ENCODE measurements at regions not wholly inside any gene's neighbourhood (a gene's known extent, or its start where the extent isn't known, plus 50 kb on each side); places are given as distances from the start of the nearest gene placed in this dataset.

DNA sequence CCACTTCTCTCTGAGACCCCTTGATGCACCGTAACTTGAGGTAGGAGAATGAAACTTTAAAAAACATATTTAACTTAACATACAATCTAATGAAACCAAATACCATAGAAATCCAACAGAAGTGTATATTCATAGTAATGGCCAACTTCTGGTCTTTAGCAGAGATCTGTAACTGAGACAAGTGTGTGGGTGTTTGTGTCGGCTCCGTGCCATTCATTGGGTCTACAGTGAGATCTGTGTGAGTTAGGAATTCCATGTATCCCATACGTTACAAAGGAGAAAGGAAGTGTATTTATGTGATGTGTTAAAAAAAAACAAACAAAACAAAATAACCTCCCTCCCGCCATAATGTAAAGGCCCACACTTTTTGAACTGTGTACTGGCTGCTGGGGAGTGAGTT is 348.0 kb upstream of the NR3C2 start:
- Histone ChIP-seq H3K4me1 (ENCODE audit: control extremely low read depth in 1 of 4, control insufficient read depth in 4 of 4, insufficient read depth in 4 of 4, low read length in 3 of 4) (no peaks in the 10 kb centered on the region), H3K4me3 (ENCODE audit: control insufficient read depth in 1 of 7, extremely low read depth in 1 of 7, insufficient read depth in 4 of 7, low read depth in 2 of 7, low read length in 6 of 7) (no peak overlapping the region), H3K36me3 (ENCODE audit: control insufficient read depth in 4 of 4, insufficient read depth in 4 of 4, low read length in 3 of 4) (no peaks in the 10 kb centered on the region), H3K9me3 (ENCODE audit: control extremely low read depth in 1 of 5, control insufficient read depth in 4 of 5, insufficient read depth in 2 of 5, low read depth in 1 of 5, low read length in 4 of 5) (no peaks in the 10 kb centered on the region), H3K27me3 (replicated peaks in 2 of 5; ENCODE audit: control insufficient read depth in 4 of 5, insufficient read depth in 5 of 5, low read length in 4 of 5) (no peaks in the 10 kb centered on the region), H3K27ac (ENCODE audit: insufficient read depth in 1 of 2, low read depth in 1 of 2, low read length in 2 of 2, poor library complexity in 1 of 2, severe bottlenecking in 2 of 2) (no peak overlapping the region)
- WGBS (ENCODE audit: insufficient coverage): no CpG with 5 or more reads among the region's 5 CpGs
- CTCF ChIA-PET: no interaction called here
- POLR2A ChIA-PET: no interaction called here
- no peak for DNase-seq

- CTCF ChIA-PET: no interaction called here
- WGBS (ENCODE audit: insufficient coverage): 88% methylated on average over 2 of the region's 2 CpGs
- DNase-seq: no peak
- Histone ChIP-seq H3K4me3 (ENCODE audit: control insufficient read depth in 1 of 7, extremely low read depth in 1 of 7, insufficient read depth in 4 of 7, low read depth in 2 of 7, low read length in 6 of 7) (no peak overlapping the region), H3K27ac (ENCODE audit: insufficient read depth in 1 of 2, low read depth in 1 of 2, low read length in 2 of 2, poor library complexity in 1 of 2, severe bottlenecking in 2 of 2) (no peak overlapping the region), H3K27me3 (replicated peaks in 2 of 5; ENCODE audit: control insufficient read depth in 4 of 5, insufficient read depth in 5 of 5, low read length in 4 of 5) (no peaks in the 10 kb centered on the region), H3K9me3 (ENCODE audit: control extremely low read depth in 1 of 5, control insufficient read depth in 4 of 5, insufficient read depth in 2 of 5, low read depth in 1 of 5, low read length in 4 of 5) (no peaks in the 10 kb centered on the region), H3K4me1 (ENCODE audit: control extremely low read depth in 1 of 4, control insufficient read depth in 4 of 4, insufficient read depth in 4 of 4, low read length in 3 of 4) (no peaks in the 10 kb centered on the region), H3K36me3 (ENCODE audit: control insufficient read depth in 4 of 4, insufficient read depth in 4 of 4, low read length in 3 of 4) (no peaks in the 10 kb centered on the region)
- POLR2A ChIA-PET: no interaction called here
These were observed 345.7 kb upstream of the NR3C2 start for GRCh38 chr4:148787831-148788477.

- no peak for DNase-seq
- Histone ChIP-seq H3K9me3 (ENCODE audit: control extremely low read depth in 1 of 5, control insufficient read depth in 4 of 5, insufficient read depth in 2 of 5, low read depth in 1 of 5, low read length in 4 of 5) (no peaks in the 10 kb centered on the region), H3K4me3 (ENCODE audit: control insufficient read depth in 1 of 7, extremely low read depth in 1 of 7, insufficient read depth in 4 of 7, low read depth in 2 of 7, low read length in 6 of 7) (no peak overlapping the region), H3K4me1 (ENCODE audit: control extremely low read depth in 1 of 4, control insufficient read depth in 4 of 4, insufficient read depth in 4 of 4, low read length in 3 of 4) (no peaks in the 10 kb centered on the region), H3K27me3 (replicated peaks in 2 of 5; ENCODE audit: control insufficient read depth in 4 of 5, insufficient read depth in 5 of 5, low read length in 4 of 5) (no peaks in the 10 kb centered on the region), H3K27ac (ENCODE audit: insufficient read depth in 1 of 2, low read depth in 1 of 2, low read length in 2 of 2, poor library complexity in 1 of 2, severe bottlenecking in 2 of 2) (no peak overlapping the region), H3K36me3 (ENCODE audit: control insufficient read depth in 4 of 4, insufficient read depth in 4 of 4, low read length in 3 of 4) (no peaks in the 10 kb centered on the region)
- ChIA-PET CTCF (no interaction called here), POLR2A (no interaction called here)
- WGBS (ENCODE audit: insufficient coverage): no CpG with 5 or more reads among the region's 2 CpGs
These were observed 345.1 kb upstream of the NR3C2 start for GRCh38 chr4:148787285-148787684.

DNA sequence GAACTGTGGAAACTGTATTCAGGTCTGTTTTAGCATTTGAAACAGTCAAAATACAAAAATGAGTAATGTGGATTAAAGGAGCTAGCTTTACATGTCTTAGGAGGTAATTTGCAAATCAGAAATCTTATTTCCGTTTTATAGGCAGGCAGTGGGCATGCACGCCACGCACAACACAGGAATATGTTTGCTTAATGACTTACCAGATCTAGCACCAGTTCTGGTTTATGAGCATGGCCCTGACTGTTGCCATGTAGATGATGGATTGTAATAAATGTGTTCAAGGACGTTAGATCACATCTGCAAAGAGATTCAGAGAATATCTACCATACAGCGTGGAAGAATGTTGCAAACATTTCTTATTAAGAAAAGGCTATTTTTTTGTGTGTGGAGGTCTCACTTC is 344.5 kb upstream of the NR3C2 start:
- CTCF ChIA-PET: interaction anchor here (0.7 kb wide), 1 partner anchor 9 kb away, joined by 3 read pairs; no protein-coding TSS in a partner anchor

GRCh38 chr4:148782284-148782683 is 340.1 kb upstream of the NR3C2 start:
- ChIA-PET POLR2A (no interaction called here), CTCF (no interaction called here)
- H3K36me3 ChIP-seq (ENCODE audit: control insufficient read depth in 4 of 4, insufficient read depth in 4 of 4, low read length in 3 of 4): no peaks in the 10 kb centered on the region
- no peaks in the 10 kb centered on the region for H3K9me3 ChIP-seq (ENCODE audit: control extremely low read depth in 1 of 5, control insufficient read depth in 4 of 5, insufficient read depth in 2 of 5, low read depth in 1 of 5, low read length in 4 of 5)
- H3K27me3 ChIP-seq (replicated peaks in 2 of 5; ENCODE audit: control insufficient read depth in 4 of 5, insufficient read depth in 5 of 5, low read length in 4 of 5): no peaks in the 10 kb centered on the region
- H3K4me1 ChIP-seq (ENCODE audit: control extremely low read depth in 1 of 4, control insufficient read depth in 4 of 4, insufficient read depth in 4 of 4, low read length in 3 of 4): no peaks in the 10 kb centered on the region
- DNase-seq: no peak
- WGBS (ENCODE audit: insufficient coverage): 93% methylated on average over 4 of the region's 4 CpGs
- H3K4me3 ChIP-seq (ENCODE audit: control insufficient read depth in 1 of 7, extremely low read depth in 1 of 7, insufficient read depth in 4 of 7, low read depth in 2 of 7, low read length in 6 of 7): no peak overlapping the region
- H3K27ac ChIP-seq (ENCODE audit: insufficient read depth in 1 of 2, low read depth in 1 of 2, low read length in 2 of 2, poor library complexity in 1 of 2, severe bottlenecking in 2 of 2): no peak overlapping the region

More for the DNA sequence above, 344.5 kb upstream of the NR3C2 start:
- H3K27me3 ChIP-seq (replicated peaks in 2 of 5; ENCODE audit: control insufficient read depth in 4 of 5, insufficient read depth in 5 of 5, low read length in 4 of 5): no peaks in the 10 kb centered on the region
- no peak for DNase-seq
- no peak overlapping the region for H3K27ac ChIP-seq (ENCODE audit: insufficient read depth in 1 of 2, low read depth in 1 of 2, low read length in 2 of 2, poor library complexity in 1 of 2, severe bottlenecking in 2 of 2)
- H3K9me3 ChIP-seq (ENCODE audit: control extremely low read depth in 1 of 5, control insufficient read depth in 4 of 5, insufficient read depth in 2 of 5, low read depth in 1 of 5, low read length in 4 of 5): no peaks in the 10 kb centered on the region
- no peaks in the 10 kb centered on the region for H3K36me3 ChIP-seq (ENCODE audit: control insufficient read depth in 4 of 4, insufficient read depth in 4 of 4, low read length in 3 of 4)
- POLR2A ChIA-PET: no interaction called here
- H3K4me1 ChIP-seq (ENCODE audit: control extremely low read depth in 1 of 4, control insufficient read depth in 4 of 4, insufficient read depth in 4 of 4, low read length in 3 of 4): no peaks in the 10 kb centered on the region
- H3K4me3 ChIP-seq (ENCODE audit: control insufficient read depth in 1 of 7, extremely low read depth in 1 of 7, insufficient read depth in 4 of 7, low read depth in 2 of 7, low read length in 6 of 7): no peak overlapping the region
- 100% methylated on average over 3 of the region's 5 CpGs for WGBS (ENCODE audit: insufficient coverage)

DNA sequence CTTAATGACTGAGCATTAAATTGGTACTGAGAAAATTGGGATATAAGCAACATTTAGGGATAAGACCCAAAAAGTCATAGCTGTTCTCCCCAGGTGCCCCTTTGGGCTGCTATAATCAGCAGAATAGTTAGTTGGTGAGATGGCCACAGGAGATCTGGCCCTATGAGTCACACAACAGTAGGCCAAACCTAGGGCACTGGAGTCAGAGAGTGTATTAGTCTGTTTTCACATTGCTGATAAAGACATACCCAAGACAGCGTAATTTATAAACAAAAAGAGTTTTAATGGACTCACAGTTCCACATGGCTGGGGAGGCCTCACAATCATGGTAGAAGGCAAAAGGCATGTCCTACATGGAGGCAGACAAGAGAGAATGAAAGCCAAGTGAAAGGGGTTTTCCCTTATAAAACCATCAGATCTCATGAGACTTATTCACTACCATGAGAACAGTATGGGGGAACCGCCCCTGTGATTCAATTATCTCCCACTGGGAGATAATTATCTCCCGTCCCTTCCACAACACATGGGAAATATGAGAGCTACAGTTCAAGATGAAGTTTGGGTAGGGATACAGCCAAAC is 338.3 kb upstream of the NR3C2 start:
- CTCF ChIA-PET: no interaction called here
- 100% methylated on average over 1 of the region's 3 CpGs for WGBS (ENCODE audit: insufficient coverage)
- no peak for DNase-seq

GRCh38 chr4:148779771-148780170 is 337.6 kb upstream of the NR3C2 start:
- Histone ChIP-seq H3K4me1 (ENCODE audit: control extremely low read depth in 1 of 4, control insufficient read depth in 4 of 4, insufficient read depth in 4 of 4, low read length in 3 of 4) (no peaks in the 10 kb centered on the region), H3K4me3 (ENCODE audit: control insufficient read depth in 1 of 7, extremely low read depth in 1 of 7, insufficient read depth in 4 of 7, low read depth in 2 of 7, low read length in 6 of 7) (no peak overlapping the region), H3K27me3 (replicated peaks in 2 of 5; ENCODE audit: control insufficient read depth in 4 of 5, insufficient read depth in 5 of 5, low read length in 4 of 5) (no peaks in the 10 kb centered on the region), H3K36me3 (ENCODE audit: control insufficient read depth in 4 of 4, insufficient read depth in 4 of 4, low read length in 3 of 4) (no peaks in the 10 kb centered on the region), H3K9me3 (ENCODE audit: control extremely low read depth in 1 of 5, control insufficient read depth in 4 of 5, insufficient read depth in 2 of 5, low read depth in 1 of 5, low read length in 4 of 5) (no peaks in the 10 kb centered on the region), H3K27ac (ENCODE audit: insufficient read depth in 1 of 2, low read depth in 1 of 2, low read length in 2 of 2, poor library complexity in 1 of 2, severe bottlenecking in 2 of 2) (no peak overlapping the region)
- ChIA-PET CTCF (no interaction called here), POLR2A (no interaction called here)
- DNase-seq: no peak
- WGBS (ENCODE audit: insufficient coverage): 100% methylated on average over 4 of the region's 4 CpGs

More for the DNA sequence above, 338.3 kb upstream of the NR3C2 start:
- Histone ChIP-seq H3K27ac (ENCODE audit: insufficient read depth in 1 of 2, low read depth in 1 of 2, low read length in 2 of 2, poor library complexity in 1 of 2, severe bottlenecking in 2 of 2) (no peak overlapping the region), H3K9me3 (ENCODE audit: control extremely low read depth in 1 of 5, control insufficient read depth in 4 of 5, insufficient read depth in 2 of 5, low read depth in 1 of 5, low read length in 4 of 5) (no peaks in the 10 kb centered on the region), H3K36me3 (ENCODE audit: control insufficient read depth in 4 of 4, insufficient read depth in 4 of 4, low read length in 3 of 4) (no peaks in the 10 kb centered on the region), H3K4me1 (ENCODE audit: control extremely low read depth in 1 of 4, control insufficient read depth in 4 of 4, insufficient read depth in 4 of 4, low read length in 3 of 4) (no peaks in the 10 kb centered on the region), H3K27me3 (replicated peaks in 2 of 5; ENCODE audit: control insufficient read depth in 4 of 5, insufficient read depth in 5 of 5, low read length in 4 of 5) (no peaks in the 10 kb centered on the region), H3K4me3 (ENCODE audit: control insufficient read depth in 1 of 7, extremely low read depth in 1 of 7, insufficient read depth in 4 of 7, low read depth in 2 of 7, low read length in 6 of 7) (no peak overlapping the region)
- POLR2A ChIA-PET: no interaction called here
